Neural cell (in vitro differentiated cells): ENCODE measurements at regions not wholly inside any gene's neighbourhood (a gene's known extent, or its start where the extent isn't known, plus 50 kb on each side); places are given as distances from the start of the nearest gene placed in this dataset.

ENCODE experiments used
- CTCF ChIP-seq: fragments of 450-650 bp; IDR thresholded peaks from 2 replicates; pipeline ENCODE4 v1.5.1; 2014; ENCODE audit warnings: antibody characterized with exemption, mild to moderate bottlenecking, moderate library complexity; ENCODE audit not compliant: poor library complexity, severe bottlenecking
- EP300 ChIP-seq: fragments of 450-650 bp; conservative IDR thresholded peaks from 2 replicates; pipeline ENCODE4 v1.6.1; 2014; ENCODE audit warnings: antibody characterized with exemption, mild to moderate bottlenecking, moderate library complexity; ENCODE audit not compliant: poor library complexity, severe bottlenecking
- EZH2 ChIP-seq: fragments of 200-600, 300-800 bp; shearing (Covaris generic), sonication (generic); IDR thresholded peaks from 2 replicates; pipeline ENCODE4 v1.6.1; 2014; ENCODE audit warnings: antibody characterized with exemption, low read length, borderline replicate concordance, mild to moderate bottlenecking; ENCODE audit not compliant: insufficient read depth, poor library complexity, severe bottlenecking
- POLR2AphosphoS5 ChIP-seq: IDR thresholded peaks from 2 replicates; pipeline ENCODE4 v1.6.1; 2012
- RAD21 ChIP-seq: fragments of 450-650 bp; conservative IDR thresholded peaks from 2 replicates; pipeline ENCODE4 v1.6.1; 2014; ENCODE audit warnings: antibody characterized with exemption, mild to moderate bottlenecking, moderate library complexity
- REST ChIP-seq: IDR thresholded peaks from 2 replicates; pipeline ENCODE4 v1.6.1; 2012; ENCODE audit warnings: borderline replicate concordance
- SMC3 ChIP-seq: fragments of 450-650 bp; conservative IDR thresholded peaks from 2 replicates; pipeline ENCODE4 v1.6.1; 2014; ENCODE audit warnings: antibody characterized with exemption, mild to moderate bottlenecking, moderate library complexity; ENCODE audit not compliant: poor library complexity

- TF ChIP-seq CTCF (no peak), POLR2AphosphoS5 (no peak), REST (no peak), EP300 (no peak), EZH2 (no peak), SMC3 (no peak), RAD21 (no peak)
These were observed 199.2 kb upstream of the DTNA start for GRCh38 chr18:34510926-34511325.
